ENCODE measurements at regions not wholly inside any gene's neighbourhood (a gene's known extent, or its start where the extent isn't known, plus 50 kb on each side); places are given as distances from the start of the nearest gene placed in this dataset.

DNA sequence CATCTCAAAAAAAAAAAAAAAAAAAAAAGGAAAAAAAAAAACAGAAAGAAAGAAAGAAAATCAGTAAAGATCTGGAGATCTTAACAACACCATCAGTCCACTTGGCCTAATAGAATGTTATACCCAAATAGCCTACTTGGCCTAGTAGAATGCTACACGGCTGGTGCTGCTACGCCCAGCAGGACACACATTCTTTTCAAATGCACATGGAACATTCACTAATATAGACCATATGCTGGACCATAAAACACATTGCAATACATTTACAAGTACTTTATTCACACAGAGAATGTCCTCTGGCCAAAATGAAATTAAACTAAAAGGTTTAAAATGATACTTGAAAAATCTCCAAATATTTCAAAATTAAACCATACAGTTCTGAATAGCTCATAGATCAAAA, 80.0 kb upstream of the TNFAIP3 start:
- ATAC-seq (ENCODE audit: low FRiP score in 2 of 2) (no peak), DNase-seq (no peak)
- Histone ChIP-seq H3K27me3 (no peaks in the 10 kb centered on the region), H3K9me3 (no peaks in the 10 kb centered on the region), H3K4me3 (no peak overlapping the region), H3K27ac (no peak overlapping the region), H3K36me3 (no peaks in the 10 kb centered on the region), H3K4me1 (peaks cover 4 to 12% (median 6%) of the 10 kb centered on the region in 4 donors)
- 93 to 98% methylated on average over 2 of the region's 2 CpGs for WGBS, 2 donors
- TF ChIP-seq POLR2AphosphoS5 (IDR thresholded peaks at IDR 0.05) = no peak
- TF ChIP-seq CTCF (IDR thresholded peaks at IDR 0.05) = no peak
- no peak for TF ChIP-seq EP300 (IDR thresholded peaks at IDR 0.05)
- TF ChIP-seq POLR2A (IDR thresholded peaks at IDR 0.05) = no peak

GRCh38 chr6:137788248-137788647, 78.8 kb upstream of the TNFAIP3 start:
- H3K27me3 ChIP-seq = no peaks in the 10 kb centered on the region
- no peak for TF ChIP-seq EP300 (IDR thresholded peaks at IDR 0.05)
- TF ChIP-seq CTCF (IDR thresholded peaks at IDR 0.05) = no peak
- TF ChIP-seq POLR2A (IDR thresholded peaks at IDR 0.05) = no peak
- no peak for TF ChIP-seq POLR2AphosphoS5 (IDR thresholded peaks at IDR 0.05)
- WGBS, 2 donors = 94 to 99% methylated on average over 1 of the region's 1 CpG
- H3K27ac ChIP-seq = no peak overlapping the region
- H3K9me3 ChIP-seq = no peaks in the 10 kb centered on the region
- no peak overlapping the region for H3K4me3 ChIP-seq
- H3K36me3 ChIP-seq = no peaks in the 10 kb centered on the region
- DNase-seq (no peak), ATAC-seq (ENCODE audit: low FRiP score in 2 of 2) (no peak)
- H3K4me1 ChIP-seq = peaks cover 4 to 12% (median 6%) of the 10 kb centered on the region in 4 donors

DNA sequence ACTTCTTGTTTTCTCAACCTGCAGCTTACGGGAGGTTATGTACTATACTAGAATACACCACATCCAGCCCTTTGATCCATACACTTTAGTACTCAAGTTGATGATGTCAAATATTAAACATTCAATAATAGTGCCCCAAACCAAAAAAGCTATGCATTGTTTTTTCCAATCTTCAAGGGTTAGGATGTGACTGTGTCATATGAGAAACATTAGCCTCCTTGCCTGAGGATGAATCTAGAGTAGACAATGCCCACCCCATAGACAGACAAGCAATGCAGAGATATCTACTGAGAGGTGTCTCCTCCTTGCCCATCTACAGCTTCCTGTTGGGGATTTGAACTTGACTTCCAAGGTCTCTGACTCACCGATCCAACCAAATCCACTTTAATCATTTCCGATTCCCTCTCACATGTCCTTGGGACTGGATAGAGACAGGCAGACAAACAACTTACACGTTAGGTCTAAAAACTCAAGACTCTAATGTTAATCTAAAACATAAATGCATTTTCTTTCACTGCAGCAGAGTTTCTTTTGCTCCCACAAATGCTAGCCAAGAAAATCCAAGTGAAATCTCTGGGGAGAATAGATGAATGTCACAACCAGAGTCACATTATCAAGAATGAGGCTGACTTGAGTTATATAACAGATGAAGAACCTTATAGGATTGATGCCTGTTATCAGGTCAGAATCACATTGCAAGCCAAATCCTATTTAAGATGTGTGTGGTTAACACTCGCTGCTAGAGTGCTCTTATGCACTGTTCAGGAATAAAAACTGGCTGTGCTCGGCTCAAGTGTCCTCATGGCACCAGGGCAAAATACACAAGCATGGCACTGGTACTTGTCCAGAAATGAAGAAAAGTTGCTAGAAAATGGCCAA, 75.5 kb upstream of the TNFAIP3 start:
- TF ChIP-seq EP300 (IDR thresholded peaks at IDR 0.05) (no peak), POLR2A (IDR thresholded peaks at IDR 0.05) (no peak), POLR2AphosphoS5 (IDR thresholded peaks at IDR 0.05) (no peak), CTCF (IDR thresholded peaks at IDR 0.05) (no peak)
- ATAC-seq (ENCODE audit: low FRiP score in 2 of 2) (no peak), DNase-seq (peak in 1 of 2 donors; percentile 62)
- Histone ChIP-seq H3K4me3 (no peak overlapping the region), H3K9me3 (no peaks in the 10 kb centered on the region), H3K36me3 (no peaks in the 10 kb centered on the region), H3K27me3 (no peaks in the 10 kb centered on the region), H3K27ac (no peak overlapping the region), H3K4me1 (peaks cover 2 to 12% (median 5%) of the 10 kb centered on the region in 4 donors)
- 66 to 76% methylated on average over 6 of the region's 6 CpGs for WGBS, 2 donors

DNA sequence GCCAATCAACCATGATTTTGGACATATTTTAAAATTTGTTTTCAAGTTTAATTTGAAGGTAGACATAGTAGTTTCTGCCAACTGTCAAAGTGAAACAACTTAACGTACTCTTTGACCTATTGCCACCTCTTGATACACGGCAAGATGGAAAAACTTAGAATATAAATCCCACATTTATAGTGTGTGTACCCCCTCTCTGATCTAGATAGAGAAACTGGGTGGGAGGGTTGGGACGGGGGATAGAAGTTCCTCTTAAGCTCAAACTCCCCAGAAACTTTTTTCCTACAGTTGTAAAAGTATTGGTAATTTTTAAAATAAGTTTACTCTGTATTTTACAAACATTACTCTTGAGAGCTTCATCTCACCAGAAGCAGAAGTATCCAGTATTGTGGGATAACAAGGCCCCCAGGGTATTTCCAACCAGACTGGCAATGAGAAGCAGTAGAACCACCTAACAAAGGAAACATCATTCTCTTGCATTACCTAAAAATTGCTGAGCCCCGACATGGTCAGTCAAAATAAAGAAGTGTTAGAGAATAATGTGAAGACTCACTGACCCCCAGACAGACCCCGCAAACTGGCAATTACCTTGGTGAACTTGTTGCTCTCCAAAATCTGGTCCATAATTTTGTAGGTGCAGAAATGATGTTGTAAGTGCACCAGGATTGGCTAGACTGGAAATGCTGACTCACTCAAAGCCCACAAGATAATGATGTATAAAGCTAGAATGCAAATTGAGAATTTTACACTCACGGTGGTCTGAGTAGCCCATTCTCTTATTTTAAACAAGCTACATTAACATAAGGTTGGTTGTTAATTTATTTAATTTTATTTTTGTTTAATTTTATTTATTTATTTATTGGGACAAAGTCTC, 74.7 kb upstream of the TNFAIP3 start:
- TF ChIP-seq POLR2AphosphoS5 (IDR thresholded peaks at IDR 0.05) (no peak), POLR2A (IDR thresholded peaks at IDR 0.05) (no peak), EP300 (IDR thresholded peaks at IDR 0.05) (no peak), CTCF (IDR thresholded peaks at IDR 0.05) (no peak)
- Histone ChIP-seq H3K27me3 (no peaks in the 10 kb centered on the region), H3K4me3 (no peak overlapping the region), H3K9me3 (no peaks in the 10 kb centered on the region), H3K36me3 (no peaks in the 10 kb centered on the region), H3K27ac (no peak overlapping the region), H3K4me1 (peaks cover 2 to 12% (median 5%) of the 10 kb centered on the region in 4 donors)
- DNase-seq (no peak), ATAC-seq (ENCODE audit: low FRiP score in 2 of 2) (no peak)
- WGBS, 2 donors = 71 to 81% methylated on average over 6 of the region's 6 CpGs

Measured in upper lobe of left lung (tissue), 6 donors.